ENCODE measurements at regions not wholly inside any gene's neighbourhood (a gene's known extent, or its start where the extent isn't known, plus 50 kb on each side); places are given as distances from the start of the nearest gene placed in this dataset.
A peak's percentile ranks its signal among the peaks of the same experiment; 100 is the strongest.
"Not testable (repeated sequence)": the region's sequence is repeated elsewhere in the genome, so short reads cannot be mapped to it uniquely, and the experiment has no call there.

DNA sequence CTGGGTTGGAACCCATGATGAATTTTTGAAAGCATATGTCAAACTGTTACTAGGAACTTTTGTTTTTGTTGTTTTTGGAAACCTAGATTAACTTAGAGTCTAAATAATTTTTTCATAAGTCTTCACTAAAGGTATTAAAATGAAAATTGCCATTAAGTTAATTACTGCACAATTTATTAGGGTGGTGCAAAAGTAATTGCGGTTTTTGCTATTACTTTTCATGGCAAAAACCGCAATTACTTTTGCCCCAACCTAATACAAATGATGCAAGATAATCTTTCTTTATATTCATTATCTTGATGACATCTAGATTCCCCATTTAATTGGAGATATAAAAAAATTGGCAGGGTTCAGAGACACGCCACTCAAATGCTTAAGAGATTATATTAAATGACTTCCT lies 145.0 kb upstream of the PKP2 start:
- DNase-seq (ENCODE audit: low read depth) = no peak

DNA sequence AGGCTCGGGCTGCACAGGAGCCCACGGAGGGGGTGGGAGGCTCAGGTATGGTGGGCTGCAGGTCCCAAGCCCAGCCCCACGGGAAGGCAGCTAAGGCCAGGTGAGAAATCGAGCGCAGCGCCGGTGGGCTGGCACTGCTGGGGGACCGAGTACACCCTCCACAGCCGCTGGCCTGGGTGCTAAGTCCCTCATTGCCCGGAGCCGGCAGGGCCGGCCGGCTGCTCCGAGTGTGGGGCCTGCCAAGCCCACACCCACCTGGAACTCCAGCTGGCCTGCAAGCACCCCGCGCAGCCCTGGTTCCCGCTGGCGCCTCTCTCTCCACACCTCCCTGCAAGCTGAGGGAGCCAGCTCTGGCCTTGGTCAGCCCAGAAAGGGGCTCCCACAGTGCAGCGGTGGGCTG lies 137.4 kb upstream of the PKP2 start:
- DNase-seq (ENCODE audit: low read depth) = not testable (repeated sequence)

DNA sequence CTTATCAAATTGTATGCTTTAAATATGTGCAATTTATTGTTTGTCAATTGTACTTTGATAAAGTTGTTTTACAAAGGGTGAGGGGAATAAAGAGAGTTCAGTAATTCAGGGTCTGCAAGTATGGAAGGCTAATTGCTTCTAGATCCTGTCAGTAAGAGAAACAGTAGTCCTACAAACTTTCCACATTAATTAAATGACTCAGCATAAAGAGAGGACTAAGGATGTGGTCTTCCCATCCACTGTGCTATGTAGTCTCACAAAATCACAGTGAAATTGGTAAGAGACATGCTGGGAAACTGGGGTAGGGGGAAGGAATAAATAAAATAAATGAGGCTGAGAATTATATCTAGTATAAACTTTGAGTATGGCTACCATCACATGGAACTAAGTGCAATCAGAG lies 130.2 kb upstream of the PKP2 start:
- DNase-seq (ENCODE audit: low read depth) = no peak

DNA sequence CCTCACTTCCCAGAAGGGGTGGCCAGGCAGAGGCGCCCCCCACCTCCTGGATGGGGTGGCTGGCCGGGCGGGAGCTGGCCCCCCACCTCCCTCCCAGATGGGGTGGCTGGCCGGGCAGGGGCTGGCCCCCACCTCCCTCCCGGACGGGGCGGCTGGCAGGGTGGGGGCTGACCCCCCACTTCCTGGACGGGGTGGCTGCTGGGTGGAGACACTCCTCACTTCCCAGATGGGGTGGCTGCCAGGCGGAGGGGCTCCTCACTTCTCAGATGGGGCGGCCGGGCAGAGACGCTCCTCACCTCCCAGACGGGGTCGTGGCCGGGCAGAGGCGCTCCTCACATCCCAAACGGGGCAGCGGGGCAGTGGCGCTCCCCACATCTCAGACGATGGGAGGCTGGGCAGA lies 126.1 kb upstream of the PKP2 start:
- DNase-seq (ENCODE audit: low read depth) = not testable (repeated sequence)

DNA sequence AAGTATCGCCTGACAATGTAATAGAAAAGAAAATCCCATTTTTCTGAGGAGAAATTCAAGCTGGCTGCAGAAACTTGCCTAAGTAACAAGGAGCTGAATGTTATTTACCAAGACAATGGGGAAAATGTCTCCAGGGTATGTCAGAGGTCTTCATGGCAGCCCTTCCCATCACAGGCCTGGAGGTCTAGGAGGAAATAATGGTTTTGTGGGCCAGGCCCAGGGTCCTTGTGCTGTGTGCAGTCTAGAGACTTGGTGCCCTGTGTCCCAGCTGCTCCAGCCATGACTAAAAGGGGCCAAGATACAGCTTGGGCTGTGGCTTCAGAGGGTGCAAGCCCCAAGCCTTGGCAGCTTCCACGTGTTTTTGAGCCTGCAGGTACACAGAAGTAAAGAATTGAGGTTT lies 120.5 kb upstream of the PKP2 start:
- DNase-seq (ENCODE audit: low read depth) = not testable (repeated sequence)

DNA sequence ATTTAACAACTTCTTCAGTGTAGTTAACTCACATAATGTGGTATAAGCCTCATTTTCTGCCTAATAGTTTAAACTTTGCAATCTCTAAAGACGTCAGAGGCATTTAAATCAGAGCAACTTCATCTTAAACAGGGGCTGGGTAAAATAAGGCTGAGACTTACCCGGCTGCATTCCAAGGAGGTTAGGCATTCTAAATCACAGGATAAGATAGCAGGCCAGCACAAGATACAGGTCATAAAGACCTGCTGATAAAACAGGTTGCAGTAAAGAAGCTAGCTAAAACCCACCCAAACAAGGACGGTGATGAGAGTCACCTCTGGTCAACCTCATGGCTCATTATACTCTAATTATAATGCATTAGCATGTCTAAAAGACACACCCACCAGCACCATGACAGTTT lies 115.6 kb upstream of the PKP2 start:
- DNase-seq (ENCODE audit: low read depth) = no peak

DNA sequence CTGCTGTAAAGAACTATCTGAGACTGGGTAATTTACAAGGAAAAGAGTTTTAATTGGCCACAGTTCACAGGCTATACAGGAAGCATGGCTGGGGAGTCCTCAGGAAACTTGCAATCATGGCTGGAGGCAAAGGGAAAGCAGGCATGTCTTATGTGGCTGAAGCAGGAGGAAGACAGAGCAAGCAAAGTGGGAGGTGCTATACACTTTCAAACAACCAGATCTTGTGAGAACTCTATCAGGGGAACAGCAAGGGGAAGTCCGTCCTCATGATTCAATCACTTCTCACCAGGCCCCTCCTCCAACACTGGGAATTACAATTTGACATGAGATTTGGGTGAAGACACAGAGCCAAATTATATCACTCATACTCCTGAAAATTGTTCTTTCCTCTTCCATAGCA lies 109.5 kb upstream of the PKP2 start:
- no peak for DNase-seq (ENCODE audit: low read depth)

DNA sequence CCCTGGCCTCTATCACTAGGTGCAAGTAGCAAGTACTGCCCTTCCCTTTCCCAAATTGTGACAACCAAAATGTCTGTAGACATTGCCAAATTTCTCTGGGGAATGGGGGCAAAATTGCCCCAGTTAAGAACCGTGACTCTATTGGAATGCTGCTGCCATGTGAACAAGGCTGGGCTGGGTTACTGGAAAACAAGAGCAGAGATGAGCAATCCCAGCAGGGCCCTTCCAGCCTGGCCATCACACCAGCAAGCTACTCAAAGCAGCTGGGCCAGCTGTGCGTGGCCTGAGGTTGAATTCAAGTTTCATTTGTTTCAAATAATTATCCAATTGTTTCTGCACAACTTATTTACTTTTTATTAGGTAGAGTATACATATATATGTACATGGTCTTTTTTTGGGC lies 103.4 kb upstream of the PKP2 start:
- DNase-seq (ENCODE audit: low read depth) = no peak

DNA sequence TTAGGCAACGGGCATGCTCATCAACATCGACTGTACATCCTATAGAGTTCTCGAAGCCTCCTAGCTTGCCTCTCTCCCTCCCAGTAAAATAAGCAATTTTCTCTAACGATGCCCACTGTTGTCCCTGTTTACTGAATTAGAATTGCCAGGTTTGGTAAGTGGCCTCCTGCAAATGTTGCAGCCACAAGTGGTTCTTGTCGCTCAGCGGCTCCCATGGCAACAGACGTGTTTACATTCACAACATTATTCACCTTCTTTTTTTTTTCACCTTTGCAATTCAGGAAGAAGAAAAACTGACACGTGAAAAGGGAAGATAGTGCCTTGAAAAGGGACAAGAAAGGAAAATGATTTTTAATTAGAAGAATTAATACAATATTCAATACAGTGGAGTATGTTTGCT lies 100.9 kb upstream of the PKP2 start:
- no peak for DNase-seq (ENCODE audit: low read depth)

DNA sequence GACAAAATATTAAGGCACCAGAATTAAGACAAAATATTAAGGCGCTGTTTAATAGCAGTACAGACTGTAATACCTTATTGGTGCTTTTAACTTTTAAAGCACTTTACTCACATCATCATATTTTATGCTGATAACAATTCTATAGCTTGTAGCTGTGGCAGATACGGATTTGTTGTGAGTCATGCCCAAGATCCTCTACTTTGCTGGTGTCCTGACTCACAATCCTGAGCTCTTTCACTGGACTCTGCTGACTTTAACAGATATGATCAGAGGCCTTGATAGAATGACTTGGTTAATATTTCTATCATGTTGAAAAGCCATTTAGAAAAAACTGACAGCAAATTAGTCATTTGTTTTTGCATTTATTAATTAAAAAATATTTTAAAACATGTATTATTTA lies 99.0 kb upstream of the PKP2 start:
- DNase-seq (ENCODE audit: low read depth) = no peak

DNA sequence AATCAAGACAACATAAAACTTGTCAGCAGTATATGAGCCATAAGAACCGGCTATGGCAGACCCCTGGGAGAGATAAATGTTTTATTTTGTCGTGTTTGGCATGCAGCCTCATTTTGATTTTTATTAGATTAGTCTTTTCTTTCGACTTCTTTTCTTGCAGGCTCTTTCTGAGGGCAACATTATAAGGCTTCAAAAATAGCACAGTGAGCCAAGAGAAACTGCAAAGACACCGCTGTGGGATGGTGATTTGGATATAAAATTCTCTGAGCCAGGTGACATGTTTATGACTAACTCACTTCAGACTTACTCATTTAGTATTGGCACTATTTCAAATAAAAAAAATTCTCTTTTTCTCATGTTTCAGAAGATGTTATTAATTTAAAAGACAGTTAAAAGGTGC lies 96.8 kb upstream of the PKP2 start:
- DNase-seq (ENCODE audit: low read depth) = no peak

DNA sequence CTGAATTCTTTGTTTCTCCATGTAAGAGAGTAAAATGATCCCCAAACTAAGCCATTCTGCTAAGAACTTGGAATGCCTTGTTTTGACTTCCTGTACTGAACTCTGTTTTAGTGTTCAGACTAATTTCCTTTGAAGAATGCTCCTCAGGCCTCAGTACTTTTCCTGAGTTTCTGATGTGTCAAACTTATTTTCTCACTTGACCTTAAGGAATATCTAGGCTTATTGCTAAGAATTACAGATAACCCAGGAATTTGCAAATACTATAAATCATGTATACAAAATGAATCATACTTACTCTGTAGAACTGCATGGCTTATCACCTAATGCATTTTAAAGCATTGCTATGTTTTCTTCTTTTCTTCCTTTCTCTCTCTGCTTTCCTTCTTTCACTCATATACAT lies 93.1 kb upstream of the PKP2 start:
- DNase-seq (ENCODE audit: low read depth) = no peak

DNA sequence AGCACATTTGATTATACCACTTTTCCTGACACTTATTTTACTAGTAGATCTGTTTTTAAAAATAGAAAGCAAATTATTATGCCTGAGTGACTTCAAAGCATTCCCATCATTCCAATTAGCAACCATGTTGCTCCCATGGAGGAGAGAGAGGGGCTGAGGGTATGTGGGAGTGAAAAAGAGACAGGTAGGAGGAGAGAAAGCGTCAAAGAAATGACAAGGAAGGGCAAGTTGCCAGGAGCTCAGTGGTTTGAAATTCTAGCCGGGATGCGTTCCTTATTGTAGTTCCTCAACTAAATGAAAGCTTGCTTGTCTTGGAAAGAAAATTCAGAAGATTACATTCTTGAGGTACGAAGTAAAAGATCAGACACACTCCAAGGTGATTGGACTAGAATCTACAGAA lies 92.4 kb upstream of the PKP2 start:
- DNase-seq (ENCODE audit: low read depth) = no peak

DNA sequence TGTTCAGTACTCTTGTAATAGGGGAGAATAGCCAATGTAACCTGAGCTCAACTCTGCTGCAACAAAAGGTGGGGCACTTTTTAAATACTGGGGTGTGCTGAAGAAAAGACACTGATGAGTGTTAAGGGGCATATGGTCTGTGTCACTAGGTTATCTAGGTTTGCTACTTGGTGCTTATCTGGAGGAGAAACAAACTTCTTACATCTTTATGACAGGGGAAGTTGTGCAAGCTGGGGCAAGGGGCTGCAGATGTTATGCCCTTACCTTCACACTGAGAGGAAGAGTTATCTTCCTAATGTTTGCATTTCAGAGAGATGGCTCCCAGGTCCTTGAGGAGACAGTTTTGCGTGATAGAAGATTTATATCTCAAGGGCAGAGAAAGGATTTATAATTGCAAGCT lies 90.9 kb upstream of the PKP2 start:
- no peak for DNase-seq (ENCODE audit: low read depth)

DNA sequence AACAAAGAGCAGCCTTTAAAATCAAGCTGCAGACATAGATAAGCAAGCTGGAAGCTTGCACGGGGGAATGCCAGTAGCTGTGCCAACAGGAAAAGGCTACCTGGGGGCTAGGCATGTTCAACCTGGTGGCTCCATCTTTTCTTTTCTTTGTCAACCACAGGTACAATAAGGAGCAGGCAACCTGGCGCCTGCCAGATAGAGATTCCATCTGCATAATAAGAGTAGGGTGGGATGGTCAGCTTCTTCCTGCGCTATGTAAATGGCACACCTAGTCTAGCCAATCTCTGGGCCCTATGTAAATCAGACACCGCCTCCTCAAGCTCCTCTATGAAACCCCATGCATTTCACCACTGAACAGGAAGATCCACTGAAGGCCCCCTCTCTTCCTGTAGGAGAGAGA lies 87.4 kb upstream of the PKP2 start:
- peak; percentile 4 for DNase-seq (ENCODE audit: low read depth)

DNA sequence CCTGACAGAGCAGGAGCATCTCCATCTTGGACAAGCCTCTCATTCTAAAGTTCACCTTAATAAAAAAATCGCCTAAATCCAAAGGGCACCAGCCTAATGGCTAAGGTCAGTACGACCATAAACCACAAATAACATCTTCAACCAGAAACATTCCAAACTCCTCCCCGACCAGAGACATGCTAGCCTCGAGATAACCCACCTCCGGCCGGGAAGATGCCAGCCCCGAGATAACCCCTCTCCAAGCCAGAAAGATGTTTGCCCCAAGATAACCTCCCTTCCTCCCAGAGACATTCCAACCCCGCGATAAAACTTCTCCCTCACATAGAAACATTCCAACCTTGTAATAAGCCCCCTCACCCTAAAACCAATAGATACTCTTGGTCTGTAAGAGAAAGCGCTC lies 86.8 kb upstream of the PKP2 start:
- DNase-seq (ENCODE audit: low read depth) = no peak

DNA sequence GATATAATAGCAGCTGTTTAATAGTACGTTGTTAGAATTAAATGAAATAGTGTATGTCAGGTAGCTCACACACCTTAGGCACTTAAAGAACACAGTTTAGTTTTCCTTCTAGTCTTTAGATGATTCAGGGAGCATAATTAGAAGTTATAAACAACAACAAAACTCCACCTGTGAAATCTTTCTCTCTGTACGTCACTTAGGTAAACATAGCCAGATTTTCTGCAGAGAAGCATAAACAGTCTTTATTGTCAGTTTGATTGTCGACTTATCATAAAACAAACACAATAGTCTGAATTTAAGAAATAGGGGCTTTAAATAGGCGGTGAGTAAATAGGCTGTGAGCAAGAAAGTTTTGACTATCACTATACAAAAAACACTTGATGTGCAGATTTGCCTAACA lies 84.6 kb upstream of the PKP2 start:
- DNase-seq (ENCODE audit: low read depth) = no peak

DNA sequence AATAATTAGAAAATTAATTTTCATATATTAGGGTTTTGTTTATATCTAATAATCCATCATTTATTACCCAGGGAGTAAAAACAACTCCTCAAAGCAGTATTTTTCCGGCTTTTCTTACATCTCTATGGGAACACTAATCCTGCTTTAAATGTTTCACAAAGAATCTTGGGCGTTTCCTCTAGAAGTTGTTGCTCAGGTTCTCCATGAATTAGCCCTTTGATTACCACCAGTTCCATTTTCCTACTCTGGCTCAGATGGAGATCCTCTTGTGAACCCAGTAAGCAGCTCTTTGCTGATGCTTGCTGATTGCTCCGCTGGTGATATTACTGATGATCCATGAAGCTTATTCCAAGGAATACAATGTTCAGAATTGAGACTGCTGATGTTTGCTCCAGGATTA lies 78.5 kb upstream of the PKP2 start:
- no peak for DNase-seq (ENCODE audit: low read depth)

DNA sequence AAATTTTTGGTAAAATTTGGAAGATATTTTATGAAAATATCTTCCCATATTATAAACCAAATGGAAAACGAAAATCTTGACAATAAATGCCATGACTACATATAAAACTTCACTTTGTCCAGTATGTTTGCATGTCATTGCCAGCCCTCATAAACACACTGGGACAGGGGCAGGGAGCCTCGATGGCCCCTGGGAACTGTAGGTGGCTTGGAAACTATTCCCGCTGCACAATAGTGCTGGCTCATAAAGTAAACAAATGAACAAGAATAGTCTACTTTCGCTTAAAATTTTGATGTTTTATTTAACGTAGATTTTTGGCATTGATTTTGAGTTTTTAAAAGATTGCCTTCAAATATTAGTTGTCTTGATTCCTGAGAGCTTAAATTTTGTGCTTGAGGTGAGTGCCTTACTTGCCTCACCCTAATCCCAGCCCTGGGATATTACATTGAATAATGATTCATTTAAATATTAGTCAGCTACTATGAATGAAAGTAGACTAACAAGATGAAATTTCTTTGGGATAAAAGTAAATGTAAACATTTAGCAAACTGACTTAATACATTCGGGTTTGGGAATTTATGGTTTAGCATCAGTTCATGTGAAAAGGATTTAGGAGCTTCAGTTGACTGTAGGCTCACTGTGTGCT lies 74.0 kb upstream of the PKP2 start:
- DNase-seq (ENCODE audit: low read depth) = no peak

DNA sequence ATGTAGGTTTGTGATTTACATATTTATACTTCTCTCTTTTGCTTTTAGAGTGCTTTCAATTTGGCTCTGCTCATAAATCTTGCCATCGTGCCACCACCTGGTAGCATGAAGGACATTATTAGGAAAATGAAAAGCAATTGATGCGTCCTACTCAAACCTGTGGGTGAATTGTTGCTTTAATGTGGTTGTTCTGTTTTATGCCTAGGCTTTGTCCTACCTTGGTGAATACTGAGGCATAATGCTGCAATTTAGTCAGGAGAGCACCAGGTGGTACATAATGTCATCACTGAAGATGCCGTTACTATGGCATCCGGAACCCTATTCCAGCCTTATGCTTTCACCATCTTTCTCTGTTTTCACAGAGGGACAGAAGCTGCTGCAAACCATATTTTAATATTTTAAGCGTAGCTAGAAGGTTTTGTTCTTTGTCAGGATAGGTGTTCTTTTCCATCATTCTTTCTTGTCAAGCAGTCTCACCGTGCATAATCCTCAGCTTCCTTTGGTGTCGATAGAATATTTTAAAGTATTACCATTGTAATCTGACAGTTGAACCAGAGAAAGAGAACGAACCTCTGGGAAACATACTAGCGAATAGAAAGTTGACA lies 68.5 kb upstream of the PKP2 start:
- DNase-seq (ENCODE audit: low read depth) = no peak

DNA sequence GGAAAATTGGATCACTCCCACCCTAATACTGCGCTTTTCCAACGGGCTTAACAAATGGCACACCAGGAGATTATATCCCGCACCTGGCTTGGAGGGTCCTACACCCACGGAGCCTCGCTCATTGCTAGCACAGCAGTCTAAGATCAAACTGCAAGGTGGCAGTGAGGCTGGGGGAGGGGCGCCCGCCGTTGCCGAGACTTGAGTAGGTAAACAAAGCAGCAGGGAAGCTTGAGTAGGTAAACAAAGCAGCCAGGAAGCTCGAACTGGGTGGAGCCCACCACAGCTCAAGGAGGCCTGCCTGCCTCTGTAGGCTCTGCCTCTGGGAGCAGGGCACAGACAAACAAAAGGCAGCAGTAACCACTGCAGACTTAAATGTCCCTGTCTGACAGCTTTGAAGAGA lies 59.8 kb upstream of the PKP2 start:
- DNase-seq (ENCODE audit: low read depth) = not testable (repeated sequence)

DNA sequence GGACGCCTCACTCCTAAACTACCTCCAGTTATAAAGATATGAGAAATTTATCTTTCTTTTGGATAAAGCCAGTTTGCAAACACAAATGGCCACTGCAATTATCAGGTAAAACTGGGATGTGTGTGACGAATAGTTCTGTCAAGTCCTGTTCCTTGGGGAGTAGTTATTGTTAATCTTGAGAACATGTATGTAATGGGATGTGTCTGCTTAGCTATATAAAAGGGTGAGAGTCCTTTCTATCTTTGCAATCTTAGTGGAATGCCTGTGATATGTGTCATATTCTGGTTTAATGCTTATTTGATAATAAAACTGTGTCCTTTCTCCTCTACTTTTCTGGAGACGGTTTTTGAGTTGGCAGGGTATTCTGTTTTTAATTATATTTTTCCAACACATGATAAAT lies 56.1 kb upstream of the PKP2 start:
- no peak for DNase-seq (ENCODE audit: low read depth)

DNA sequence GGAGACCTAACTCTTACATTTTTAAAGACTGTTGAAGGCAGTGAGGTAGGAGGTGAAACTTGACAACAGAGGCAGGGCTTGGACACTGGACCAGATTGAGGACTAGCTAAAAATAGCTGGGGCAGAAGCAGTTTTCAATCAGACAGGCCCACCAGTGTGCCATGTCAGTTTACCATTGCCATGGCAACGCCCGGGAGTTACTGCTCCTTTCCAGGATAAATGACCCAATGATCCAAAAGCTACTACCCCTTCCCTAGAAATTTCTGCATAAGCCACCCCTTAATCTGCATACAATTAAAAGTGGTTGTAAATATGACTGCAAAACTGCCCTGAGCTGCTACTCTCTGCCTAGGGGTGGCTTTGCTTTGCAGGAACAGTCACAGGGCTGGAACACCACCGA lies 53.2 kb upstream of the PKP2 start:
- DNase-seq (ENCODE audit: low read depth) = no peak
